ENCODE measurements at regions not wholly inside any gene's neighbourhood (a gene's known extent, or its start where the extent isn't known, plus 50 kb on each side); places are given as distances from the start of the nearest gene placed in this dataset.

GRCh38 chr6:66153247-66153646 is 446.2 kb upstream of the EYS start:
- peaks cover 3% of the 10 kb centered on the region for H3K9me3 Mint-ChIP-seq (ENCODE audit: low read depth)
- no peaks in the 10 kb centered on the region for H3K36me3 Mint-ChIP-seq (ENCODE audit: low read depth)
- TF ChIP-seq CTCF (IDR thresholded peaks at IDR 0.05) = no peak
- no peak overlapping the region for H3K27ac Mint-ChIP-seq (ENCODE audit: unreplicated experiment)
- DNase-seq (ENCODE audit: low spot score) = no peak
- H3K27me3 Mint-ChIP-seq (ENCODE audit: low read depth) = no peaks in the 10 kb centered on the region
- H3K4me1 Mint-ChIP-seq (ENCODE audit: low read depth) = no peaks in the 10 kb centered on the region
- H3K4me3 Mint-ChIP-seq (ENCODE audit: unreplicated experiment) = no peak overlapping the region

GRCh38 chr6:66149132-66149531 is 442.1 kb upstream of the EYS start:
- Mint-ChIP-seq H3K27me3 (ENCODE audit: low read depth) (no peaks in the 10 kb centered on the region), H3K9me3 (ENCODE audit: low read depth) (peaks cover 5% of the 10 kb centered on the region), H3K36me3 (ENCODE audit: low read depth) (no peaks in the 10 kb centered on the region), H3K4me1 (ENCODE audit: low read depth) (no peaks in the 10 kb centered on the region), H3K4me3 (ENCODE audit: unreplicated experiment) (no peak overlapping the region), H3K27ac (ENCODE audit: unreplicated experiment) (no peak overlapping the region)
- TF ChIP-seq CTCF (IDR thresholded peaks at IDR 0.05) = no peak
- DNase-seq (ENCODE audit: low spot score) = no peak

- Mint-ChIP-seq H3K27me3 (ENCODE audit: low read depth) (no peaks in the 10 kb centered on the region), H3K27ac (ENCODE audit: unreplicated experiment) (no peak overlapping the region), H3K9me3 (ENCODE audit: low read depth) (peaks cover 5% of the 10 kb centered on the region), H3K4me1 (ENCODE audit: low read depth) (no peaks in the 10 kb centered on the region), H3K4me3 (ENCODE audit: unreplicated experiment) (no peak overlapping the region), H3K36me3 (ENCODE audit: low read depth) (no peaks in the 10 kb centered on the region)
- peak; percentile 60 for DNase-seq (ENCODE audit: low spot score)
- TF ChIP-seq CTCF (IDR thresholded peaks at IDR 0.05) = no peak
Measured at GRCh38 chr6:66145867-66146266, 438.8 kb upstream of the EYS start.

DNA sequence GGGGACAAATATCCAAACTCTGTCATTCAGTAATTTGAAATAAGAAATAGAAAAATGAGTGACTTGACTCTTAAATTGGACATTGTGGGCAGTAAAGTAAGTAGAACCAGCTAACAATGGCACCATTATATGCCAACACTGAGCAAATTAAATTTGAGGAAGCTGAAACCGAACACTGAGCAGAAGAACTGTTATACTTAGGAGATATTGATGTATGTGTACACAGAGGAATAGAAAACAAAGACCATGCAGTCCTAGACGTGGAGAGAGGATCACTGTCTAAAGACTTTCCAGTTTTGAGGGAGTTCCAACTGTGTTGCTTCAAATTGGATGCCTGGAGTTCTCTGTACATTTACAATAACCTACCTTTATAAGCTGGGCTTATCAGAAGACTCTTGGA is 427.0 kb upstream of the EYS start:
- no peaks in the 10 kb centered on the region for H3K36me3 Mint-ChIP-seq (ENCODE audit: low read depth)
- DNase-seq (ENCODE audit: low spot score) = no peak
- no peak overlapping the region for H3K4me3 Mint-ChIP-seq (ENCODE audit: unreplicated experiment)

GRCh38 chr6:66128656-66129055 is 421.6 kb upstream of the EYS start:
- H3K27me3 Mint-ChIP-seq (ENCODE audit: low read depth) = no peaks in the 10 kb centered on the region
- H3K36me3 Mint-ChIP-seq (ENCODE audit: low read depth) = no peaks in the 10 kb centered on the region
- no peaks in the 10 kb centered on the region for H3K4me1 Mint-ChIP-seq (ENCODE audit: low read depth)
- H3K9me3 Mint-ChIP-seq (ENCODE audit: low read depth) = peaks cover 8% of the 10 kb centered on the region
- DNase-seq (ENCODE audit: low spot score) = no peak
- no peak overlapping the region for H3K4me3 Mint-ChIP-seq (ENCODE audit: unreplicated experiment)
- no peak for TF ChIP-seq CTCF (IDR thresholded peaks at IDR 0.05)
- H3K27ac Mint-ChIP-seq (ENCODE audit: unreplicated experiment) = no peak overlapping the region

More for the DNA sequence above, 427.0 kb upstream of the EYS start:
- Mint-ChIP-seq H3K9me3 (ENCODE audit: low read depth) (peaks cover 15% of the 10 kb centered on the region), H3K4me1 (ENCODE audit: low read depth) (no peaks in the 10 kb centered on the region), H3K27ac (ENCODE audit: unreplicated experiment) (no peak overlapping the region), H3K27me3 (ENCODE audit: low read depth) (no peaks in the 10 kb centered on the region)
- TF ChIP-seq CTCF (IDR thresholded peaks at IDR 0.05) = no peak
